ENCODE measurements at regions not wholly inside any gene's neighbourhood (a gene's known extent, or its start where the extent isn't known, plus 50 kb on each side); places are given as distances from the start of the nearest gene placed in this dataset.

DNA sequence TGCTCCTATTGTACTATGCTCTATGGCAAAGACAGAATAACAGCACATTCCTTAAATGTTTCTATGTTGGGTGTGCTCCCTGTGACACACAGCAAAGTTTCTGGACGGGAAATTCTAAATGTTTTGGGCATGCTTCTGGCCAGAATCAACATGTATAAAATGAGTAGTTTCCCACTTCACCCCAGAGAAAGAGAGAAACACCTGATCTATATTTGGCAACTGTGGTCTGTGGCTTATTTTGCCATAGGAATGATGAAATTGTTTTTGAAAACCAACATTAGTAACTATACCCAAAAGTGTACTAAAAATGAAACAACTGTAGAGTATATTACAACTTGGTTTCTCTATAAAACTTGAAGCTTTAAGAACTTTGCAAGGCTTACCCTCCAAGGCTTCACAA, 89.1 kb downstream of the RAD51AP2 start:
- Histone ChIP-seq H4K20me1 (ENCODE audit: insufficient read depth) (no peaks in the 10 kb centered on the region), H3K9me3 (ENCODE audit: control insufficient read depth in 1 of 2, insufficient read depth in 1 of 2, low read depth in 1 of 2, low read length in 2 of 2) (no peaks in the 10 kb centered on the region), H3K9me2 (ENCODE audit: insufficient read depth) (no peaks in the 10 kb centered on the region), H3K4me1 (ENCODE audit: control insufficient read depth in 1 of 2, insufficient read depth in 2 of 2, low read length in 2 of 2) (no peaks in the 10 kb centered on the region), H3K36me3 (ENCODE audit: control insufficient read depth in 1 of 2, insufficient read depth in 2 of 2, low read length in 2 of 2) (no peaks in the 10 kb centered on the region), H3K4me3 (replicated peaks in 1 of 2; ENCODE audit: low read depth in 1 of 2, low read length in 2 of 2) (no peak overlapping the region), H3K27ac (ENCODE audit: low read depth, low read length) (no peak overlapping the region), H3K9ac (ENCODE audit: low read length) (no peak overlapping the region), H3K4me2 (ENCODE audit: low read length) (no peak overlapping the region), H3K79me2 (ENCODE audit: insufficient read depth, low read length) (no peaks in the 10 kb centered on the region), H2AFZ (ENCODE audit: low read depth, low read length, poor library complexity, severe bottlenecking) (no peak overlapping the region), H3K27me3 (ENCODE audit: insufficient read depth, low read length) (0 out of 2 replicates have a peak, but pooled peaks cover 5% of the 10 kb centered on the region)
- POLR2A ChIA-PET, result no interaction called here
- no peak for ATAC-seq
- CTCF ChIA-PET, result no interaction called here
- no peak for DNase-seq (ENCODE audit: low read depth, low spot score)
- BruUV-seq (replicated peaks), result no TSS peak
- TF ChIP-seq EZH2phosphoT487 (IDR thresholded peaks at IDR 0.05; ENCODE audit: borderline replicate concordance) (no peak), SIN3A (IDR thresholded peaks at IDR 0.05; ENCODE audit: low read depth) (no peak), YY1 (IDR thresholded peaks at IDR 0.05; ENCODE audit: extremely low read depth, insufficient replicate concordance, low read depth, low read length) (no peak), EGR1 (IDR thresholded peaks at IDR 0.05; ENCODE audit: low read depth) (no peak), SRF (IDR thresholded peaks at IDR 0.05; ENCODE audit: low read depth) (no peak), ZFX (IDR thresholded peaks at IDR 0.05) (no peak), ELF1 (IDR thresholded peaks at IDR 0.05; ENCODE audit: borderline replicate concordance, low read depth) (no peak), TCF7L2 (IDR thresholded peaks at IDR 0.05; ENCODE audit: borderline replicate concordance, extremely low read depth, insufficient read depth, insufficient read length) (no peak)
- TF ChIP-seq, protein P1, sequence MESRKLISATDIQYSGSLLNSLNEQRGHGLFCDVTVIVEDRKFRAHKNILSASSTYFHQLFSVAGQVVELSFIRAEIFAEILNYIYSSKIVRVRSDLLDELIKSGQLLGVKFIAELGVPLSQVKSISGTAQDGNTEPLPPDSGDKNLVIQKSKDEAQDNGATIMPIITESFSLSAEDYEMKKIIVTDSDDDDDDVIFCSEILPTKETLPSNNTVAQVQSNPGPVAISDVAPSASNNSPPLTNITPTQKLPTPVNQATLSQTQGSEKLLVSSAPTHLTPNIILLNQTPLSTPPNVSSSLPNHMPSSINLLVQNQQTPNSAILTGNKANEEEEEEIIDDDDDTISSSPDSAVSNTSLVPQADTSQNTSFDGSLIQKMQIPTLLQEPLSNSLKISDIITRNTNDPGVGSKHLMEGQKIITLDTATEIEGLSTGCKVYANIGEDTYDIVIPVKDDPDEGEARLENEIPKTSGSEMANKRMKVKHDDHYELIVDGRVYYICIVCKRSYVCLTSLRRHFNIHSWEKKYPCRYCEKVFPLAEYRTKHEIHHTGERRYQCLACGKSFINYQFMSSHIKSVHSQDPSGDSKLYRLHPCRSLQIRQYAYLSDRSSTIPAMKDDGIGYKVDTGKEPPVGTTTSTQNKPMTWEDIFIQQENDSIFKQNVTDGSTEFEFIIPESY (IDR thresholded peaks at IDR 0.05; ENCODE audit: extremely low read depth, insufficient replicate concordance, low read length), result no peak
- RAD21 ChIA-PET (ENCODE audit: low non-redundant PET in 1 of 2, low total read pairs in 2 of 2, uncharacterized antibody in 2 of 2, unreplicated experiment in 2 of 2), result no interaction called here
- intact Hi-C loops (cut with micrococcal nuclease), result no loop called here

DNA sequence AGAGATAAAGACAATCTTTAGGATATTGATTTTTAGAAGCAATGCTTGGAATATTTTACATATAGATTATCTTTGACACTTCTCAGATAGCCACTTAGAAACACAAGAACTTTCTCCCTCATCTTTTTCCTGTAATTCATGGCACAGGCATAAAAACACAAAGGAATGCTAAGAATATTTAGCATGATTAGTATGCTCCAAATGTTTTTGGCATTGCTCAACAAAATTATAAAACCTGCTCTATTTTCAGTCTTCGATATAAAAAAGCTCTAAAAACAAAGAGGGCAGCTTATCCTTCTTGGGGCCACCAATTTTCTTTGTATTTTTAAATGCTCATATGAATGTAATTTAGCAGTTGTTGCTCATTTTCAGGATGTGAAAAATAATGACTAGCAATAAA, 90.8 kb downstream of the RAD51AP2 start:
- H3K4me1 ChIP-seq (ENCODE audit: control insufficient read depth in 1 of 2, insufficient read depth in 2 of 2, low read length in 2 of 2), result no peaks in the 10 kb centered on the region
- no peak overlapping the region for H2AFZ ChIP-seq (ENCODE audit: low read depth, low read length, poor library complexity, severe bottlenecking)
- ATAC-seq (no peak), DNase-seq (ENCODE audit: low read depth, low spot score) (no peak)
- H3K27ac ChIP-seq (ENCODE audit: low read depth, low read length), result no peak overlapping the region
- no peaks in the 10 kb centered on the region for H4K20me1 ChIP-seq (ENCODE audit: insufficient read depth)
- no peaks in the 10 kb centered on the region for H3K79me2 ChIP-seq (ENCODE audit: insufficient read depth, low read length)
- H3K9ac ChIP-seq (ENCODE audit: low read length), result no peak overlapping the region
- no peak overlapping the region for H3K4me3 ChIP-seq (replicated peaks in 1 of 2; ENCODE audit: low read depth in 1 of 2, low read length in 2 of 2)
- H3K9me3 ChIP-seq (ENCODE audit: control insufficient read depth in 1 of 2, insufficient read depth in 1 of 2, low read depth in 1 of 2, low read length in 2 of 2), result no peaks in the 10 kb centered on the region
- peaks cover 4% of the 10 kb centered on the region; the same call in 1 of the 2 replicates for H3K9me2 ChIP-seq (ENCODE audit: insufficient read depth)
- H3K27me3 ChIP-seq (ENCODE audit: insufficient read depth, low read length), result 0 out of 2 replicates have a peak, but pooled peaks cover 5% of the 10 kb centered on the region
- RAD21 ChIA-PET (ENCODE audit: low non-redundant PET in 1 of 2, low total read pairs in 2 of 2, uncharacterized antibody in 2 of 2, unreplicated experiment in 2 of 2), result no interaction called here
- intact Hi-C loops (cut with micrococcal nuclease), result no loop called here
- H3K4me2 ChIP-seq (ENCODE audit: low read length), result no peak overlapping the region
- no peaks in the 10 kb centered on the region for H3K36me3 ChIP-seq (ENCODE audit: control insufficient read depth in 1 of 2, insufficient read depth in 2 of 2, low read length in 2 of 2)
- no TSS peak for BruUV-seq (replicated peaks)
- CTCF ChIA-PET, result no interaction called here
- POLR2A ChIA-PET, result no interaction called here
- no peak for TF ChIP-seq SRF (IDR thresholded peaks at IDR 0.05; ENCODE audit: low read depth)
- TF ChIP-seq ELF1 (IDR thresholded peaks at IDR 0.05; ENCODE audit: borderline replicate concordance, low read depth), result no peak
- TF ChIP-seq, protein P2, sequence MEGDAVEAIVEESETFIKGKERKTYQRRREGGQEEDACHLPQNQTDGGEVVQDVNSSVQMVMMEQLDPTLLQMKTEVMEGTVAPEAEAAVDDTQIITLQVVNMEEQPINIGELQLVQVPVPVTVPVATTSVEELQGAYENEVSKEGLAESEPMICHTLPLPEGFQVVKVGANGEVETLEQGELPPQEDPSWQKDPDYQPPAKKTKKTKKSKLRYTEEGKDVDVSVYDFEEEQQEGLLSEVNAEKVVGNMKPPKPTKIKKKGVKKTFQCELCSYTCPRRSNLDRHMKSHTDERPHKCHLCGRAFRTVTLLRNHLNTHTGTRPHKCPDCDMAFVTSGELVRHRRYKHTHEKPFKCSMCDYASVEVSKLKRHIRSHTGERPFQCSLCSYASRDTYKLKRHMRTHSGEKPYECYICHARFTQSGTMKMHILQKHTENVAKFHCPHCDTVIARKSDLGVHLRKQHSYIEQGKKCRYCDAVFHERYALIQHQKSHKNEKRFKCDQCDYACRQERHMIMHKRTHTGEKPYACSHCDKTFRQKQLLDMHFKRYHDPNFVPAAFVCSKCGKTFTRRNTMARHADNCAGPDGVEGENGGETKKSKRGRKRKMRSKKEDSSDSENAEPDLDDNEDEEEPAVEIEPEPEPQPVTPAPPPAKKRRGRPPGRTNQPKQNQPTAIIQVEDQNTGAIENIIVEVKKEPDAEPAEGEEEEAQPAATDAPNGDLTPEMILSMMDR (IDR thresholded peaks at IDR 0.05 in 2 of 3, conservative IDR thresholded peaks at IDR 0.05 in 1 of 3; ENCODE audit: borderline replicate concordance in 1 of 3, insufficient read depth in 1 of 3, low read depth in 2 of 3, low read length in 2 of 3), result no peak
- no peak for TF ChIP-seq POLR2AphosphoS5 (IDR thresholded peaks at IDR 0.05; ENCODE audit: low read depth, low read length)
- no peak for TF ChIP-seq YY1 (IDR thresholded peaks at IDR 0.05; ENCODE audit: extremely low read depth, insufficient replicate concordance, low read depth, low read length)
- TF ChIP-seq EZH2phosphoT487 (IDR thresholded peaks at IDR 0.05; ENCODE audit: borderline replicate concordance), result no peak
- no peak for TF ChIP-seq CBX3 (IDR thresholded peaks at IDR 0.05; ENCODE audit: low read depth)
- TF ChIP-seq EGR1 (IDR thresholded peaks at IDR 0.05; ENCODE audit: low read depth), result no peak
- TF ChIP-seq SIN3A (IDR thresholded peaks at IDR 0.05; ENCODE audit: low read depth), result no peak

Data from HCT116 (cell line).